Ovary (tissue), 7 donors: ENCODE measurements at regions not wholly inside any gene's neighbourhood (a gene's known extent, or its start where the extent isn't known, plus 50 kb on each side); places are given as distances from the start of the nearest gene placed in this dataset.

Experiments used
- DNase-seq, 5 donors: peaks; one replicate each; pipeline ENCODE4 v3.0.0-alpha.2; 2019 to 2020
- H3K27ac ChIP-seq, 2 donors: fragments of 200-600 bp; one replicate each; pipeline versions ENCODE4 v1.5.1 to v1.8.0; 2019 to 2022
- H3K27me3 ChIP-seq: fragments of 200-600 bp; one replicate; pipeline ENCODE4 v1.8.0; 2022
- H3K36me3 ChIP-seq: fragments of 200-600 bp; sonication (generic); one replicate; pipeline ENCODE4 v1.5.1; 2019
- H3K4me1 ChIP-seq: one replicate; pipeline ENCODE4 v1.8.1; 2013; ENCODE audit warnings: mild to moderate bottlenecking, moderate library complexity; ENCODE audit not compliant: insufficient read depth
- H3K4me3 ChIP-seq: fragments of 200-600 bp; sonication (generic); one replicate; pipeline ENCODE4 v1.5.1; 2017
- H3K9me3 ChIP-seq, 2 donors: fragments of 200-600 bp in 1 of 2; sonication (generic) in 1 of 2; one replicate each; pipeline versions ENCODE4 v1.5.1 to v1.8.1; 2013 to 2019; ENCODE audit warnings: mild to moderate bottlenecking in 1 of 2, moderate library complexity in 1 of 2
- CTCF ChIP-seq, 3 donors: fragments of 450-650 bp in 2 of 3; fragments of 200-600 bp in 1 of 3; IDR thresholded peaks; one replicate each; pipeline versions ENCODE4 v1.5.1 to v1.8.0; 2016 to 2022; ENCODE audit warnings: antibody characterized with exemption in 3 of 3, mild to moderate bottlenecking in 1 of 3
- EP300 ChIP-seq: sonication (generic); formaldehyde crosslinking; IDR thresholded peaks from one replicate; pipeline ENCODE4 v1.6.1; 2017; ENCODE audit warnings: antibody characterized with exemption
- POLR2A ChIP-seq: fragments of 450-650 bp; IDR thresholded peaks from one replicate; pipeline ENCODE4 v1.6.1; 2017; ENCODE audit warnings: antibody characterized with exemption, mild to moderate bottlenecking, moderate library complexity
- WGBS, 3 donors: extraction: QIAGEN DNeasy Blood & Tissue Kit in 1 of 3; methylation state at CpG; one replicate each; pipeline versions ENCODE4 v1.1.5 to v1.1.7; 2013 to 2017; 5-methylcytosine and 5-hydroxymethylcytosine counted together
- intact Hi-C, 4 donors: fragments of 100-400 bp; cut with DNase I; formaldehyde crosslinking; loops; one replicate each; pipeline versions ENCODE4 v1.11.0 to v1.15.1; 2022 to 2023
- donor health status: DM: no; HTN: no; CAD: no; lungs with moderate emphysema.
- donor health status: DM: no; HTN: no; CAD: no.
- donor health status: Bipolar disorder and iron deficiency.
- donor health status: DM: no; HTN: no; CAD: no.
- donor health status: DM: yes; HTN: yes; CAD: no.

GRCh38 chr11:128052912-128053641 is 534.3 kb downstream of the ETS1 start:
- H3K27me3 ChIP-seq, result no peaks in the 10 kb centered on the region
- DNase-seq, result no peak
- H3K36me3 ChIP-seq, result no peaks in the 10 kb centered on the region
- WGBS, 3 donors, result 46 to 62% (median 53%) methylated on average over 2 of the region's 2 CpGs
- peaks cover 0 to 3% of the 10 kb centered on the region in 2 donors for H3K9me3 ChIP-seq
- H3K27ac ChIP-seq, result no peak overlapping the region
- no peaks in the 10 kb centered on the region for H3K4me1 ChIP-seq
- intact Hi-C loops, result no loop called here
- TF ChIP-seq EP300 (no peak), POLR2A (no peak), CTCF (IDR thresholded peaks at IDR 0.05) (no peak)
- no peak overlapping the region for H3K4me3 ChIP-seq

GRCh38 chr11:128048121-128048520 is 539.2 kb downstream of the ETS1 start:
- WGBS, 3 donors, result 93 to 97% (median 93%) methylated on average over 4 of the region's 4 CpGs
- no peaks in the 10 kb centered on the region for H3K36me3 ChIP-seq
- no peak overlapping the region for H3K27ac ChIP-seq
- intact Hi-C loops, result no loop called here
- H3K4me3 ChIP-seq, result no peak overlapping the region
- DNase-seq, result no peak
- no peaks in the 10 kb centered on the region for H3K27me3 ChIP-seq
- no peaks in the 10 kb centered on the region for H3K4me1 ChIP-seq
- H3K9me3 ChIP-seq, result peaks cover 0 to 3% of the 10 kb centered on the region in 2 donors
- TF ChIP-seq CTCF (IDR thresholded peaks at IDR 0.05) (no peak), POLR2A (no peak)

GRCh38 chr11:128047026-128047425 is 540.3 kb downstream of the ETS1 start:
- Histone ChIP-seq H3K36me3 (no peaks in the 10 kb centered on the region), H3K27ac (no peak overlapping the region), H3K27me3 (no peaks in the 10 kb centered on the region), H3K9me3 (peaks cover 0 to 3% of the 10 kb centered on the region in 2 donors), H3K4me3 (no peak overlapping the region), H3K4me1 (no peaks in the 10 kb centered on the region)
- DNase-seq, result no peak
- TF ChIP-seq POLR2A (no peak), CTCF (IDR thresholded peaks at IDR 0.05) (no peak), EP300 (no peak)
- 73 to 82% (median 73%) methylated on average over 4 of the region's 4 CpGs for WGBS, 3 donors
- intact Hi-C loops, result no loop called here

GRCh38 chr11:128046213-128046612 is 541.1 kb downstream of the ETS1 start:
- no peaks in the 10 kb centered on the region for H3K27me3 ChIP-seq
- no peaks in the 10 kb centered on the region for H3K36me3 ChIP-seq
- peaks cover 0 to 3% of the 10 kb centered on the region in 2 donors for H3K9me3 ChIP-seq
- TF ChIP-seq CTCF (IDR thresholded peaks at IDR 0.05) (no peak), POLR2A (no peak), EP300 (no peak)
- no peak overlapping the region for H3K4me3 ChIP-seq
- intact Hi-C loops, result no loop called here
- no peaks in the 10 kb centered on the region for H3K4me1 ChIP-seq
- H3K27ac ChIP-seq, result no peak overlapping the region
- 41 to 52% (median 46%) methylated on average over 3 of the region's 3 CpGs for WGBS, 3 donors
- no peak for DNase-seq
